Suprapubic skin (tissue), 4 donors: ENCODE measurements at regions not wholly inside any gene's neighbourhood (a gene's known extent, or its start where the extent isn't known, plus 50 kb on each side); places are given as distances from the start of the nearest gene placed in this dataset.

Source experiments
- DNase-seq, 2 donors: peaks; one replicate each; pipeline ENCODE4 v3.0.0-alpha.2; 2019; ENCODE audit warnings: low spot score in 2 of 2
- H3K27ac ChIP-seq: fragments of 200-600 bp; sonication (generic); one replicate; pipeline ENCODE4 v1.5.1; 2019
- H3K27me3 ChIP-seq: fragments of 200-600 bp; sonication (generic); one replicate; pipeline ENCODE4 v1.5.1; 2019
- H3K36me3 ChIP-seq: fragments of 200-600 bp; sonication (generic); one replicate; pipeline ENCODE4 v1.5.1; 2019
- H3K4me1 ChIP-seq: fragments of 200-600 bp; sonication (generic); one replicate; pipeline ENCODE4 v1.5.1; 2019
- H3K4me3 ChIP-seq: fragments of 200-600 bp; sonication (generic); one replicate; pipeline ENCODE4 v1.5.1; 2019; ENCODE audit warnings: mild to moderate bottlenecking
- H3K9me3 ChIP-seq: fragments of 200-600 bp; sonication (generic); one replicate; pipeline ENCODE4 v1.5.1; 2019
- EP300 ChIP-seq: sonication (generic); formaldehyde crosslinking; IDR thresholded peaks from one replicate; pipeline ENCODE4 v1.6.1; 2017; ENCODE audit warnings: antibody characterized with exemption
- POLR2A ChIP-seq, 2 donors: fragments of 450-650 bp; IDR thresholded peaks; one replicate each; pipeline ENCODE4 v1.6.1; 2017; ENCODE audit warnings: antibody characterized with exemption in 2 of 2, mild to moderate bottlenecking in 2 of 2, moderate library complexity in 2 of 2
- POLR2AphosphoS5 ChIP-seq, 3 donors: sonication (generic); formaldehyde crosslinking; IDR thresholded peaks; one replicate each; pipeline ENCODE4 v1.6.1; 2017; ENCODE audit warnings: antibody characterized with exemption in 3 of 3
- WGBS: methylation state at CpG from one replicate; pipeline ENCODE4 v1.1.5; 2018; 5-methylcytosine and 5-hydroxymethylcytosine counted together
- TF ChIP-seq, protein P1 (sequence below), 2 donors: fragments of 200-600 bp in 1 of 2; fragments of 450-650 bp in 1 of 2; sonication (generic) in 1 of 2; IDR thresholded peaks; one replicate each; pipeline ENCODE4 v1.5.1; 2016 to 2019; ENCODE audit warnings: antibody characterized with exemption in 2 of 2, mild to moderate bottlenecking in 1 of 2, moderate library complexity in 1 of 2

DNA sequence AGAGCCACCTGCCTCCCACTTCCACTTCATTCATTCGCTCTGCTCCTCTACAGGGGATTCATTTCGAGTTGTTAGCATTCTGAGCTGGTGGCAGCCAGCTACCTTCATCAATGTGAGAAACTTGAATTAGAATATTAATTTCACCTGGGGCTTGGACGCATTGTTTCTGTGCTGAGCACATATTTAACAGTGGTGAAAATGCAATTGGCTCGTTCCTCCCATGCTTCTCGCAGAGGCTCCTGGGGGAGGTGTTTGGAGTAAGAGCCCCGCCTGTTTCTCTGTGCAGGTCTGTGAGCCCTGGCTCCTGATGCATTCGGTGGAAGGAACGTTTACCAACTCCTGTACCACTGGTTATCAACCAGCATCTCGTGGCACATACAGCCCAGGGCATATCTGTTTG is 141.5 kb downstream of the AACS start:
- TF ChIP-seq, protein P1, sequence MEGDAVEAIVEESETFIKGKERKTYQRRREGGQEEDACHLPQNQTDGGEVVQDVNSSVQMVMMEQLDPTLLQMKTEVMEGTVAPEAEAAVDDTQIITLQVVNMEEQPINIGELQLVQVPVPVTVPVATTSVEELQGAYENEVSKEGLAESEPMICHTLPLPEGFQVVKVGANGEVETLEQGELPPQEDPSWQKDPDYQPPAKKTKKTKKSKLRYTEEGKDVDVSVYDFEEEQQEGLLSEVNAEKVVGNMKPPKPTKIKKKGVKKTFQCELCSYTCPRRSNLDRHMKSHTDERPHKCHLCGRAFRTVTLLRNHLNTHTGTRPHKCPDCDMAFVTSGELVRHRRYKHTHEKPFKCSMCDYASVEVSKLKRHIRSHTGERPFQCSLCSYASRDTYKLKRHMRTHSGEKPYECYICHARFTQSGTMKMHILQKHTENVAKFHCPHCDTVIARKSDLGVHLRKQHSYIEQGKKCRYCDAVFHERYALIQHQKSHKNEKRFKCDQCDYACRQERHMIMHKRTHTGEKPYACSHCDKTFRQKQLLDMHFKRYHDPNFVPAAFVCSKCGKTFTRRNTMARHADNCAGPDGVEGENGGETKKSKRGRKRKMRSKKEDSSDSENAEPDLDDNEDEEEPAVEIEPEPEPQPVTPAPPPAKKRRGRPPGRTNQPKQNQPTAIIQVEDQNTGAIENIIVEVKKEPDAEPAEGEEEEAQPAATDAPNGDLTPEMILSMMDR (IDR thresholded peaks at IDR 0.05), result no peak
- TF ChIP-seq EP300, result no peak
- TF ChIP-seq POLR2A (IDR thresholded peaks at IDR 0.05), result no peak
- TF ChIP-seq POLR2AphosphoS5 (IDR thresholded peaks at IDR 0.05), result no peak
- H3K4me3 ChIP-seq, result no peak overlapping the region
- peaks cover 6% of the 10 kb centered on the region for H3K27me3 ChIP-seq
- H3K9me3 ChIP-seq, result peaks cover 7% of the 10 kb centered on the region
- DNase-seq, result no peak
- H3K4me1 ChIP-seq, result no peaks in the 10 kb centered on the region
- no peak overlapping the region for H3K27ac ChIP-seq
- H3K36me3 ChIP-seq, result no peaks in the 10 kb centered on the region
- 74% methylated on average over 9 of the region's 9 CpGs for WGBS

DNA sequence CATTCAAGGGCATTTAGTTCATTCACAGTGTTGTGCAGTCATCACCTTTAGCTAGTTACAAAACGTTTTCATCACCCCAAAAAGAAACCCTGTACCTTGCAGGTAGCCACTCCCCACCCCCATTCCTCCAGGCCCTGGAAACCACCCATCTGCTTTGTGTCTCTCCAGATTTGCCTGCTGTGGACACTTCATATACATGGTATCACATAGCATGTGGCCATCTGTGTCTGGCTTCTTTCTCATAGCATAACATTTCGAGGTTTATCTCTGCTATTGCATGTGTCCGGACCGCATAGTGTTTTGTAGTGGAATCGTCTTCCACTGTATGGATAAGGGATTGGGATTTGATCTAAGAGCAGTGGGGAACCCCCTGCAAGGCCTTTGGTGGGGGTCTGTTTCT is 143.1 kb downstream of the AACS start:
- Histone ChIP-seq H3K27me3 (peaks cover 6% of the 10 kb centered on the region), H3K27ac (no peak overlapping the region), H3K9me3 (no peaks in the 10 kb centered on the region), H3K36me3 (no peaks in the 10 kb centered on the region), H3K4me3 (no peak overlapping the region), H3K4me1 (no peaks in the 10 kb centered on the region)
- no peak for TF ChIP-seq POLR2AphosphoS5 (IDR thresholded peaks at IDR 0.05)
- TF ChIP-seq, protein P1 (IDR thresholded peaks at IDR 0.05), result no peak
- TF ChIP-seq EP300, result no peak
- no peak for TF ChIP-seq POLR2A (IDR thresholded peaks at IDR 0.05)
- WGBS, result 73% methylated on average over 5 of the region's 5 CpGs
- DNase-seq, result no peak

DNA sequence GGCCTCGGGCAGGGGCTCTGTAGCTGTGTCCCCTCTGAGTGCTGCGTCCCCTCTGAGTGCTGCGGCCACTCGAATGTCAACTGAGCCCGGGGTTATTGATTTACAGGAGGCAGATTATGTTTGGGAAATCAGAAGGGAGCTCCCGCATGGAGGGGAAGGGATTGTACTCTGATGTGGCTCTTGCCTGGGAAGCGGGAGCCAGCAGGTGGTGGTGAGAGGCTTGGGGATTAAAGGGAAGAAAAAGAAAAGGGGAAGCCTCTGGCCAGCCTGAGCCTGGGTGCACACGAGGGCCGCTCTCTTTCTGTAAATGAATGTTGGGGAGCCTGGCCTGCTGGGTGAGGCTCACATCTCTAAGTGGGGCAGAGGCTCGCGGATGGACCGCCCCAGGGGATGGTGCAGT is 143.7 kb downstream of the AACS start:
- Histone ChIP-seq H3K4me3 (no peak overlapping the region), H3K4me1 (no peaks in the 10 kb centered on the region), H3K27ac (no peak overlapping the region), H3K27me3 (peaks cover 6% of the 10 kb centered on the region), H3K9me3 (no peaks in the 10 kb centered on the region), H3K36me3 (no peaks in the 10 kb centered on the region)
- DNase-seq, result no peak
- WGBS, result 83% methylated on average over 12 of the region's 12 CpGs
- TF ChIP-seq POLR2A (IDR thresholded peaks at IDR 0.05) (no peak), EP300 (no peak), POLR2AphosphoS5 (IDR thresholded peaks at IDR 0.05) (no peak)
- TF ChIP-seq, protein P1 (IDR thresholded peaks at IDR 0.05), result no peak

DNA sequence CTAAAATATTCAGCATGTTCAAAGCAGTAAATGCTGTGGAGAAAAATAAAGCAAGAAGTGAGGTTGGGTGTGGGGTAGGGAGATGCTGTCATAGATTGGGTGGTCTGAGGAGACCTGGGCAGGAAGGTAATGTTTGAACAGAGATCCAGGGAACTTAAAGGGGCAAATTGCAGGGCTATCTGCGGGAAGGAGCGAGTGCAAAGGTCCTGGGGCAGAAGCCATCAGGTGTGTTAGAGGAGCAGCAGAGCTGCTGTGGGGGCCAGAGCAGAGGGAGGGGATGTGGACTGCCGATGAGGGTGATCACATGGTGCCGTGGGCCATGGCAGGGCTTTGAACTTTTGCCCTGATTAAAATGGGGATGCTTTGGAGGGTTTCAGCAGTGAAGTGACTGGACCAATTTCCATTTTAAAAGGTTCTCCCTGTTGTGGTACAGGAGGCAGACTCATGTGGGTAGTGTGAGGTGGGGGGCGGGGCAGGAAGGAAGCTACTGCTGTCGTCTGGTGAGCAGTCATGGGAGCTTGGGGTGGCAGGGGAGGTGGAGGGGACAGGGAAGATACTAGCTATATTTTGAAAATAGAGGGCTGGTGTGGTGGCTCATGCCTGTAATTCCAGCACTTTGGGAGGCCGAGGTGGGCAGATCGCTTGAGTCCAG is 145.0 kb downstream of the AACS start:
- WGBS, result 76% methylated on average over 8 of the region's 8 CpGs
- H3K27me3 ChIP-seq, result peaks cover 6% of the 10 kb centered on the region

DNA sequence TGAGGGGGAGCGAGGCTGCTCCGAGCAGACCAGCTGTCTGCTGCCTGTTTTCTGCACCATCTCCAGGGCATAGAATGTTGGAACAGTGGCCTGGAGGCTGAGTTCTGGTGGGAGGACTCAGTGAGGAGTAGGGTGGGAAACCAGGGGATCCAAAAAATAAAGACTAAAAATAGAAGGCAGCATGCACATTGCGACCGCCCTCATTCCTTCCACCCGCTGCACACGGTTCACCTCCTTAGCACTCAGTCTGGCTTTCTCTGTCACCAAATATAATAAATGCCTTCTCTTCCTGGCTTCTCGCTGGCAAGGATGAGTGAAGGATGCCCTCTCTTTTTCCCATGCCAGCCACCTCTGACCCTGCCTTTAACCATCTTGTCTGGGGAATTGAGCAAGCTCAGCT is 146.2 kb downstream of the AACS start:
- H3K4me1 ChIP-seq, result no peaks in the 10 kb centered on the region
- no peak for TF ChIP-seq POLR2AphosphoS5 (IDR thresholded peaks at IDR 0.05)
- TF ChIP-seq POLR2A (IDR thresholded peaks at IDR 0.05), result no peak
- TF ChIP-seq, protein P1 (IDR thresholded peaks at IDR 0.05), result no peak
- no peak for TF ChIP-seq EP300
- H3K36me3 ChIP-seq, result no peaks in the 10 kb centered on the region
- H3K27ac ChIP-seq, result no peak overlapping the region
- H3K4me3 ChIP-seq, result no peak overlapping the region
- H3K9me3 ChIP-seq, result no peaks in the 10 kb centered on the region
- WGBS, result 58% methylated on average over 7 of the region's 7 CpGs
- peaks cover 6% of the 10 kb centered on the region for H3K27me3 ChIP-seq
- no peak for DNase-seq

More for the DNA sequence above, 145.0 kb downstream of the AACS start:
- Histone ChIP-seq H3K36me3 (no peaks in the 10 kb centered on the region), H3K9me3 (no peaks in the 10 kb centered on the region), H3K4me3 (no peak overlapping the region), H3K4me1 (no peaks in the 10 kb centered on the region), H3K27ac (no peak overlapping the region)
- DNase-seq, result no peak
- no peak for TF ChIP-seq EP300
- TF ChIP-seq POLR2A (IDR thresholded peaks at IDR 0.05), result no peak
- TF ChIP-seq, protein P1 (IDR thresholded peaks at IDR 0.05), result no peak
- no peak for TF ChIP-seq POLR2AphosphoS5 (IDR thresholded peaks at IDR 0.05)
